SJCRH30 (cell line): ENCODE measurements at regions not wholly inside any gene's neighbourhood (a gene's known extent, or its start where the extent isn't known, plus 50 kb on each side); places are given as distances from the start of the nearest gene placed in this dataset.

Experiments used
- DNase-seq, 2 experiments: peaks; one replicate each; pipeline ENCODE4 v3.0.0-alpha.2; 2015 to 2020
- H3K27ac ChIP-seq: fragments of 250-450 bp; sonication (Bioruptor Pico); 2 replicates; pipeline ENCODE4 v1.5.1; 2020; ENCODE audit warnings: mild to moderate bottlenecking, moderate library complexity
- H3K27me3 ChIP-seq: fragments of 250-450 bp; sonication (Bioruptor Pico); 2 replicates; pipeline ENCODE4 v1.5.1; 2020; ENCODE audit warnings: mild to moderate bottlenecking, moderate library complexity
- H3K36me3 ChIP-seq: fragments of 250-450 bp; sonication (Bioruptor Pico); 2 replicates; pipeline ENCODE4 v1.5.1; 2020; ENCODE audit warnings: mild to moderate bottlenecking, moderate library complexity
- H3K4me1 ChIP-seq: fragments of 250-450 bp; sonication (Bioruptor Pico); 2 replicates; pipeline ENCODE4 v1.5.1; 2020; ENCODE audit warnings: mild to moderate bottlenecking, moderate library complexity
- H3K4me3 ChIP-seq: fragments of 250-450 bp; sonication (Bioruptor Pico); 2 replicates; pipeline ENCODE4 v1.5.1; 2020; ENCODE audit warnings: mild to moderate bottlenecking, moderate library complexity
- H3K9me3 ChIP-seq: fragments of 250-450 bp; sonication (Bioruptor Pico); replicated peaks from 2 replicates; pipeline ENCODE4 v1.5.1; 2020; ENCODE audit warnings: mild to moderate bottlenecking, moderate library complexity

DNA sequence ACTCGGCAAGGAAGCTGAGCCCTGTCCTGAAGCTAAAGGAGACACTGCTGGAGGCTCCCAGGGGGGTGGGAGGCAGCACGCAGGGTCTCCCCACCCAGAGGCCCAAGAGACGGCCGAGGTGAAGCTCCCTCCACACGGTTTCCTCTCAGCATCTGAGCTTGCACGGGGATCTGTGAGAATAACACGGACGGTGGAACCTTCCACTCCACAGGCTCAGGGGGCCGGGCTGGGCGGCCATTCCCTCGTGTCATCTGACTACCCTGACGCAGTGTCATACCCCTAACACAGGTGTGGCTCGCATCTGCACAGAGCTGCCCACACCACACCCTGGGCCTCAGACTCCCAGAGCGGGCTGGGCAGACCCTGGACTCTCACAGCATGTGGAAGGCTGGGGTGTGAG, 409.7 kb downstream of the SHANK2 start:
- no peaks in the 10 kb centered on the region for H3K36me3 ChIP-seq
- H3K4me1 ChIP-seq = no peaks in the 10 kb centered on the region
- no peaks in the 10 kb centered on the region for H3K9me3 ChIP-seq
- no peak overlapping the region for H3K4me3 ChIP-seq
- no peak overlapping the region for H3K27ac ChIP-seq
- no peaks in the 10 kb centered on the region for H3K27me3 ChIP-seq
- DNase-seq = no peak

DNA sequence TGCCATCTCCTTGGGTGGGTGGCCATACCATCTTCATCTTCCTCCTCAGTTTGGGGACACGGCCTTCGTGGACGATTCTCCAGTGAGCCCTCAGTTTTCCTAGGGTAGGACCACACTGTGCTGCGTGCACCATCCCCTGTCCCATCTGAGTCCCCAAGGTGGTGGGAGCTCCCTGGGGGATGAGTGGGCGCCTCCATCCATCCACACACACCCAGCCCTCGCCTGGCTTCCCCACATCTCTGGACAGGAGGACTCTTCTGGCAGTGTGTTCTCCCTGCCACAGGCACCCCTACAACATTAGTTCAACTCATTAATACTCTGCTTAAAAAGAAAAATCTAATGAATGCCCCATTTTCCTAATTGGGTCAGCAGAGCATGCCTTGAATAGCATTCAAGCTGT, 408.5 kb downstream of the SHANK2 start:
- H3K4me1 ChIP-seq = no peaks in the 10 kb centered on the region
- H3K9me3 ChIP-seq = no peaks in the 10 kb centered on the region
- no peaks in the 10 kb centered on the region for H3K27me3 ChIP-seq
- no peak for DNase-seq
- no peaks in the 10 kb centered on the region for H3K36me3 ChIP-seq
- H3K4me3 ChIP-seq = no peak overlapping the region
- no peak overlapping the region for H3K27ac ChIP-seq

DNA sequence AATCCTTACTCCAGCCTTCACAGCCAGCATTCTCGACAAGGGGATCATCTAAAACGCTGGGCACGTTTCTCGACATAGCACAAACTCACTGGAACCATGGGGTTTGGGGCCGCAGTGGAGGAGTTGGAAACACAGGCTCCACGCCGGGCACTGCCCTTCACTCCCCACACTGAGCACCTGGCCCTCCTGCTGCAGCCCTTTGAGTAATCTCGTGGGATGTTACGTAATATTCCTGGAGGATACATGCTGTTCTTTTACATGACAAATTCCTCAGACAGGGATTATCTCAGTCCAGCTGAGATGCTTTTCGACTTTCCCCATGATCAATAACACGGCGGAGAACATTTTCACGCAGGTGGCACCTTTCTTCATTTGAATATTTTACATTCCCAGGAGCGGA, 408.0 kb downstream of the SHANK2 start:
- no peak overlapping the region for H3K27ac ChIP-seq
- no peak for DNase-seq
- H3K4me1 ChIP-seq = no peaks in the 10 kb centered on the region
- H3K4me3 ChIP-seq = no peak overlapping the region
- H3K36me3 ChIP-seq = no peaks in the 10 kb centered on the region
- H3K27me3 ChIP-seq = no peaks in the 10 kb centered on the region
- no peaks in the 10 kb centered on the region for H3K9me3 ChIP-seq

DNA sequence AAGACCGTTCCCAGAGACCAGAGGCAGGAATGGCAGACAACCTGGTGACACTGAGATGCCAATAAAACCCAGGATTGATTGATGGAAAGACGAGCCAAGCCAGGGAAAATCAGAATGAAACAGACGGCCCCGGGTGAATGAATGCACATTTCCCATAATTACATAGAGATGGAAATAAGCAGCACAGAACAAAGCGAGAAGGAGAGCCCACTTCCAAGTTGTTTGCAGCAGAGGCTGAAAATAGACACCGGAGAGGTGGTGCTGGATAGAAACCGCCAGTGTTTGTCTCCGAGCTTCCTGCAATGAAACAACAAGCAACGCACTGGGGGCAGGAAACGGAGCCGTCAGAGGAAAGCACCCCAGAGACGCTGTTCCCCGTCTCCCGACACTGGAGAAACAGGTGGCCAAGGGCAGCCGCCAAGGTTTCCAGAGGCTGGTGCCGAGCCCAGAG, 406.8 kb downstream of the SHANK2 start:
- H3K27me3 ChIP-seq = no peaks in the 10 kb centered on the region
- no peaks in the 10 kb centered on the region for H3K4me1 ChIP-seq
- no peak overlapping the region for H3K4me3 ChIP-seq
- H3K27ac ChIP-seq = no peak overlapping the region
- no peaks in the 10 kb centered on the region for H3K9me3 ChIP-seq
- no peaks in the 10 kb centered on the region for H3K36me3 ChIP-seq
- DNase-seq = no peak

DNA sequence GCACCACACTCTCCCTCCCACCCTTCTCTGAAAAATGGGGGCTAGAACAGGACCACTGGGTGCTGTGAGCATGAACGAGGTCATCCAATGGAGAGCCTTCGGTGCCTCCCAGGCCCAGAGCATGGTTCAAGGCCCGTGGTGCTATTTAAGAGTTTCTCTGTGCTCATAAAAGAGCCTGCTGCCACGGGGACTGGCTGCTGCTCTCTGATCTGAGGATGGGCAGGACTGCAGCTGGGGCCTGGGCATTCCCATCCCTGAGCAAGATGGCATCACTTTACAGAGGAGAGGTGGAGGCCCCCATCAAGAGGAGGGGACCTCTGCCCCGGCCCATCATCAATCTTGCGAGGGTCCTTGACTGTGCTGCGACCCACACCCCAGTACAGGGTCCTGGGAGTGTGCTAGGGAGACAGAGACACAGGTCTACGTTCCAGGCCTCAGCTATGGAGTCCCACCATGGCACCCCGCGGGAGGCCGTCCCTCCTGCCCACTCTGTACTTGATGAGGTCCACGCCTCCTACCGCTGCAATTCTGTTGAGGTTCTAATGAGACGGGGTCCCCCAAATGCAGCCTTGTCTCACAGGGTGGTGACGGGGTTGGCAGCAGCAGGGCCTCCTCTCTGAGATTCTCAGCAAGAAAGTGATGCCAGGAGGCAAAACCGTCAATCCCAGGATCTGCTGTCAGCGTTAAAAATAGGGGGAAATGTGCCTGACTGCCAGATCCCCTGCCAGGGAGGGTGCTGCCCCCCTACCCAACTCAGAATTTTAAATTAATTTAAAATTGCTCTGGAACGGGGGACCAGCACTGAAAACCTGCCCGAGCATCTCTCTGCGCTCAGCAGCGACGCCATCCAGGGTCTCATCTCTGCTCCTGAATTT, 405.4 kb downstream of the SHANK2 start:
- H3K4me1 ChIP-seq = no peaks in the 10 kb centered on the region
- DNase-seq = no peak
- H3K36me3 ChIP-seq = no peaks in the 10 kb centered on the region
- no peak overlapping the region for H3K27ac ChIP-seq
- H3K4me3 ChIP-seq = no peak overlapping the region
- H3K27me3 ChIP-seq = no peaks in the 10 kb centered on the region
- no peaks in the 10 kb centered on the region for H3K9me3 ChIP-seq

DNA sequence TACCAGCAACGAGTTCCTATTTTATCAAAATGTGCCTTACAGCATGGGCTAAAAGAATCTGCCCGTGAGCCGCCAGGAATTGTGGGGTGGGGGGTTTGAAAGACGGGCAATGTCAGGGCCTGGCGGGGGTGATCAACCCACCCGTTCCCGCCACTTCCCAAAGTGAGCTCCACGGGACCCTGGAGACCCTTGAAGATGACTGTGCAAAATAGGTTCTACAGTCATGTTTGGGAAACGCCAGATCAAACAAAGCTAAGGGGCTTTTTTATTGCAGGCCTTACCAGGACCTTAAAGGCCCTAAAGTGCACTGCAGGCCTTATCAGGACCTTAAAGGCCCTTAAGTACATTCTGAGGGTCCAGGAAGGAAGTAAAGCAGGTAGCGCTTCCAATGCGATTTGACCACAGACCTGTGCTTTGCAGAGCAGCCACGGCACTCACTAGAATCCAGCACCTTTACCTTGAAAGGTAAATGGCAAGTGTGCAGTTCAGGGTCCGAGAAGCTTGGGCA, 404.1 kb downstream of the SHANK2 start:
- Histone ChIP-seq H3K36me3 (no peaks in the 10 kb centered on the region), H3K27ac (no peak overlapping the region), H3K4me1 (no peaks in the 10 kb centered on the region), H3K27me3 (no peaks in the 10 kb centered on the region), H3K9me3 (no peaks in the 10 kb centered on the region), H3K4me3 (no peak overlapping the region)
- DNase-seq = no peak

DNA sequence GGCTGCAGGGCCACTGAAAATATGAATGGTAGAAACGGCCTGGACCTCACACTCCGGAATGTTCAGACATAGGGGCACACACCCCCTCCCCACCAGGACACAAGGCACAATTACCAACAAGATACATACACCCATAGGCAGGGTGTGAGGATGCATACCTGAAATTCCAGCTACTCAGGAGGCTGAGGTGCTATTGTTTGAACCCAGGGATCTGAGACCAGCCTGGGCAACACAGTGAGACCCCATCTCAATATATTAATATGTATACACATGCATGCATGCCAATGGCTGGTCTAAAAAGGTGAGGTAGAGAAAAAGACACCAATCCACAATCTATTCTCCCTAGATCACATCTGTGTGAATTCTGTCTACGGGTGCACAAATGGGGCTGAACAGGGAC, 403.3 kb downstream of the SHANK2 start:
- Histone ChIP-seq H3K36me3 (no peaks in the 10 kb centered on the region), H3K4me3 (no peak overlapping the region), H3K27ac (no peak overlapping the region), H3K9me3 (no peaks in the 10 kb centered on the region), H3K4me1 (no peaks in the 10 kb centered on the region), H3K27me3 (no peaks in the 10 kb centered on the region)
- DNase-seq = no peak

DNA sequence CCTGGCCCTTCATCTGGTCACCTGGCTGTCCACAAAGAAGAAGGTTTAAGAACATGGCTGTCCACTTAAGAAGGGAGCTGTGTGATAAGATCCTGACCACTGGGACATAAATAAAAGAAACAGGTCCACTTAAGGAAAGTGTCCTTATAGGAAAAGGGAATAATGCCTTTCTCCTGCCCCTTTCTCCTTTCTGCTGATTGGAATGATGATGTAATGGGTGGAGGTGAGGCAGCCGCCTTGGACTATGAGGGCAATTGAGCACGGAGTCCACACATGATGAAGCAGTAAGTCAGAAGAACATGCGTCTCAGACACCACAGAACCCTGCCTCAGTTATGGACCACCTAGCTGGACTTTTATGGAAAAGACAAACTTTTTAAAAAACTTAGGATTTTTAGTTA, 401.1 kb downstream of the SHANK2 start:
- no peaks in the 10 kb centered on the region for H3K27me3 ChIP-seq
- no peak overlapping the region for H3K4me3 ChIP-seq
- no peaks in the 10 kb centered on the region for H3K4me1 ChIP-seq
- DNase-seq = no peak
- no peaks in the 10 kb centered on the region for H3K36me3 ChIP-seq
- no peaks in the 10 kb centered on the region for H3K9me3 ChIP-seq
- H3K27ac ChIP-seq = no peak overlapping the region

DNA sequence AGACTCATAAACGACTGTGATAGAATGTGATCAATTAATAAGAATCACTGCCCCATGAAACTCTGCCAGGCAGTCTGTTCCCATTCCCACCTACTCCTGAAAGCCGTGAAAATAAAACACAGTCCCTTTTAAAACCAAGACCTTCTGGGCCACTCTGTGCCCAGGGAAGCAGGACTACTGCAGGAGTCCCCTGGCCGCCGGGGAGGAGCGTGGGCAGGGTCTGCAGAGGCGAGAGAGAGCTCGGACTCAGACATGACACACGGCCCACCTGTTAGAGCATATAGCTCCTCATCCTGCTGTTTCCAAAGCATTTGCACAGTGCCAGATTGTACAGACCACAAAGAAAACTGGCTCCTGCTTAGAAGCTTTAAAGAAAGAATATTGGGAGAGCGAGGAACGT, 400.5 kb downstream of the SHANK2 start:
- no peak overlapping the region for H3K27ac ChIP-seq
- DNase-seq = no peak
- H3K36me3 ChIP-seq = no peaks in the 10 kb centered on the region
- H3K4me3 ChIP-seq = no peak overlapping the region
- H3K9me3 ChIP-seq = no peaks in the 10 kb centered on the region
- no peaks in the 10 kb centered on the region for H3K4me1 ChIP-seq
- H3K27me3 ChIP-seq = no peaks in the 10 kb centered on the region

DNA sequence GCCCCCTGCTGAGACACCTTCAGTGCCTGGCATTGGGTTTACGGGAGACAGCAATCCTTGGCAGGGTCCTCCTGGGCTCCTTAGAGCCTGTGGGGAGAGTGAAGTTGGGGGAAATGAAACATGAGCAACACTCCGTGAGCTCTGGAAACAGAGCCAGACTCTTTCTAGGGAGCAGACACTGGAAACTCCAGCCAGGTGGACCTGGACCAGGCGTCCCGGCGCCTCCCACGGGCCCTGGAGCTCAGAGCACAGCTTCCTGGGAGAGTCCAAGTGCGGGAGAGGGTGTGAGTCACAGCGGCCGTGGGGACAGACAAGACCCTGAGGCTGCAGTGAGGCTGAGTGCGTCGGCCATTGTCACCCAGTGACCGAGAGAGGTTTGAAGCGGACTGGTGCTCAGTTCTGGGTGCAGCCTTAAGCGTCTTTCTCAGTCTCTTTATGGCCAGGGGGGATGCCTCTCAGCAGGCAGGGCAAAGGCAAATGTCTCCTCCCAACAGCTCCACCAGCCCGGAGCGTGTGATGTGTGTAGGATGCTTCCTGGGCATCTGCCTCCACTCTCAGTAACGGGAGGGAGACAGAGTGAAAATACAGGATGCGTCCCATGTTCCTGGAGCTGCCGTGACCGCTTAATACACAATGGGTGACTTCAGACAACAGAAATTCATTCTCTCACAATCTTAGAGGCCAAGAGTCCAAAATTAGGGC, 399.2 kb downstream of the SHANK2 start:
- Histone ChIP-seq H3K9me3 (no peaks in the 10 kb centered on the region), H3K4me3 (no peak overlapping the region), H3K27ac (no peak overlapping the region), H3K27me3 (no peaks in the 10 kb centered on the region), H3K4me1 (no peaks in the 10 kb centered on the region), H3K36me3 (no peaks in the 10 kb centered on the region)
- no peak for DNase-seq

DNA sequence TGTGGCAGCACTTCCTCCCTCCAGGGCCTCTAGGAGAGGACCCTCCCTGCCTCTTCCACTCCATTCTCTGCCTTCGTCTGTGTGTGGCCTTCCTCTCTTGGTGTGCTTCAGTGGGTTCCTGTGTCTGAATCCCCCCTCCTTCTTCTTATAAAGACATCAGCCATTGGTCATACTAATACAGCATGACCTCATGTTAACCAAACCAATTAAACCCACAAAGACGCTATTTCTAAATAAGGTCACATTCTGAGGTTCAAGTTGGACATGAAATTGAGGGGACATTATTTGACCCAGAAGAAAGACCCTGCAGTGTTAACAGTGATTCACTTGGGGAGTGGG, 398.6 kb downstream of the SHANK2 start:
- DNase-seq = no peak
- no peaks in the 10 kb centered on the region for H3K36me3 ChIP-seq
- H3K9me3 ChIP-seq = no peaks in the 10 kb centered on the region
- no peak overlapping the region for H3K27ac ChIP-seq
- H3K4me1 ChIP-seq = no peaks in the 10 kb centered on the region
- no peaks in the 10 kb centered on the region for H3K27me3 ChIP-seq
- no peak overlapping the region for H3K4me3 ChIP-seq

DNA sequence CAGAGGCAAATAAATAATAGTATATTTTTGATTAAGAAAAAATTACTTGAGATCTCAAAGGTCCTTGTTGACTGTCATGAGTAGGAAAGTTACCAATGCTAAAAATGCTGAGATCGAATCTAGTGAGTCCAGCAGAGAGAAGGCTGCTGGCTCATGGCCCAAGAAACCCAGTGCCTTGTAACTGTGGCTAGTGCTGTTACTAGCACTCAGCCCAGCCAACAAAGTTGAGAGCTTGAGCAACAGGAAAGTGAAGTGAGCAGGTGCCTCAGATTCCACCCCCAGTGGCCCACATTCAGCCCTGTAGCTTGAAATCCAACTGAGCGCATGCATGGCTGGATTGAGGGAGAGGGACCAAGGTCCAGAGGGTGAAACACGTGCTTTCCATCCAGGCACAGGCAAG, 398.2 kb downstream of the SHANK2 start:
- no peaks in the 10 kb centered on the region for H3K4me1 ChIP-seq
- no peaks in the 10 kb centered on the region for H3K27me3 ChIP-seq
- H3K27ac ChIP-seq = no peak overlapping the region
- no peaks in the 10 kb centered on the region for H3K36me3 ChIP-seq
- H3K9me3 ChIP-seq = no peaks in the 10 kb centered on the region
- DNase-seq = no peak
- no peak overlapping the region for H3K4me3 ChIP-seq

DNA sequence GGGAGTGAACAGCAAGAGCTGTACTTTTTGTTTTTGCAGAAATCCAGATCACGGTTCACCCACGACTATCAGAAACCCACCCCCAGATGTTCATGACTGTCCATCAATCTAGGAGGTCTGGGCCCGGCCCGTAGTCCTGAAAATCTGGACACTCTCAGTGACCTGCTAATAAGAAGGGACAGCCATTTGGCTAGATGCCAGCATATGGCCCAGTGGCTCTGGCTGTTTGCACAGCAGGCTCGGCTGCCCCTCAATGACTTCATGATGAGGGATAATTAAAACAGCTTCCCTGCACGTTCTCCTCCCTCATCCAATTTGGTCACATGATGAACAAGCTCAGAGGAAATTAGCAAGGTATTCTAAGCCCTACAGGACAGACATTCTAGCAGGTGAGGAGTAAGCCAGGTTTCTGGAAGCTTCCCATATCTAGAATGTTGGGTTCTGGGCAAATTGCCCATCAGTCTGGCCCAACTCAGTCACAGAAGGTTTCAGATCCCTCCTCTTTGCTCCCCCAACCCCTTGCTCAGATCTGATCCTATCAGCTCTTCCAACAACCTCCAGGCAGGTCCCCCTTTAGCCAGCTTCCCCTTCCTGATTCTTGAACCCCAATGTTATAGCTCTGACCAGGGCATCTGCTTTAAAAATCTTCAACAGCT, 397.3 kb downstream of the SHANK2 start:
- Histone ChIP-seq H3K27ac (no peak overlapping the region), H3K9me3 (no peaks in the 10 kb centered on the region), H3K36me3 (no peaks in the 10 kb centered on the region), H3K4me1 (no peaks in the 10 kb centered on the region), H3K4me3 (no peak overlapping the region), H3K27me3 (no peaks in the 10 kb centered on the region)
- DNase-seq = no peak

DNA sequence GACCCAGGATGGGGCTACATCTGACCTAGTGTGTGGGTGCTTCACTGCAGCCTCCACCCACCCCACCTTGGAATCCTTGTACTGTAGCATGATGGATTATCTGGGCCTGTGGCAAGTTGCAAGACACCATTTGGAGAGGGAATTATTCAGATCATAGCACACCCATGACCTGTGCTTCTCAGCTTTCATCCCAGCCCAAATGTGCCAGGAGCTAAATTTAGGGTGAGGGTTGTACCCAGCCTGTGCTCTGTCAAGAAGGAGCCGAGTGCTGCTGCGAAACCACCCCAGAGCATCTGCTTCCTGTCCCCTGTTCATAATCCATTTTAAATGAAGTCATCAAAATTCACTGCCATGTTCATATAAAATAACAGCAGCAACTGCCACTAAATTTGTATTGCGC, 394.5 kb downstream of the SHANK2 start:
- no peaks in the 10 kb centered on the region for H3K9me3 ChIP-seq

DNA sequence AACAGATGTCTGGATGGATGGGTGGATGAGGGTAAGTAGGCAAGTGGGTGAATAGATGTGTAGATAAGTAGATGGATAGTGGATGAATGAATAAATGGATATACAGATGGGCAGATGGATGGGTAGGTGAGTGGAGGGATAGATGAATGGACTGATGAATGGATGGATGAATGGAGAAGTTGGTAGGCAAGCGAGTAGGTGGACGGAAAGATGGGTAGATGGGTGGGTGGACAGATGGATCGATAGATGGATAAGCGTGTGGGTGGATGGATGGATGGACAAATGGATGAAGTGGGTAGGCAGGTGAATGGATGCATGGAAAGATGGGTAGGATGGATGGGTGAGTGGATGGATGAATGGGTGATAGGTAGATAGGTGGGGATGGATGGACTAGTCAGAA, 393.2 kb downstream of the SHANK2 start:
- Histone ChIP-seq H3K27ac (no peak overlapping the region), H3K4me3 (no peak overlapping the region), H3K9me3 (no peaks in the 10 kb centered on the region), H3K4me1 (no peaks in the 10 kb centered on the region), H3K36me3 (no peaks in the 10 kb centered on the region), H3K27me3 (no peaks in the 10 kb centered on the region)
- no peak for DNase-seq

More for the DNA sequence above, 394.5 kb downstream of the SHANK2 start:
- H3K36me3 ChIP-seq = no peaks in the 10 kb centered on the region
- H3K4me3 ChIP-seq = no peak overlapping the region
- H3K27me3 ChIP-seq = no peaks in the 10 kb centered on the region
- H3K4me1 ChIP-seq = no peaks in the 10 kb centered on the region
- no peak overlapping the region for H3K27ac ChIP-seq
- DNase-seq = no peak
